Frontal cortex (tissue), 3 donors: ENCODE measurements at regions not wholly inside any gene's neighbourhood (a gene's known extent, or its start where the extent isn't known, plus 50 kb on each side); places are given as distances from the start of the nearest gene placed in this dataset.

Source experiments
- DNase-seq, 2 donors: peaks; one replicate each; pipeline ENCODE4 v3.0.0; 2012; ENCODE audit warnings: low spot score in 2 of 2
- FAIRE-seq: peaks from 2 replicates; lab custom pipeline; 2012; peaks lifted over from hg19 to GRCh38; lab: Jason Lieb, UNC
- donor health status: control.
- donor health status: control.
- donor health status: control.

DNA sequence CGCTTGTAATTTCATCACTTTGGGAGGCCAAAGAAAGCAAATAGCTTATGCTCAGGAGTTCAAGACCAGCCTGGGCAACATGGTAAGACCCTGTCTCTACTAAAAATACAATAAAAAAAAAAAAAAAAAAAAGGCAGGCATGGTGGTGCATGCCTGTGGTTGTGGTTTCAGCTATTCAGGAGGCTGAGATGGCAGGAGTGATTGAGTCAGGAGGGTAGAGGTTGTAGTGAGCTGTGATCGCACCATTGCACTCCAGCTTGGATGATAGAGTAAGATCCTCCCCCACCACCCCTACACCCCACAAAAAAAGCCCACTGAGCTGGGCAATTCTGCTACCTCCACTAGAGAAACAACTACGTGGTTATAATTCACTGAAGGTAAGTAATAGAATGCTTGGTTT lies 118.8 kb upstream of the PCDH18 start:
- no peak for FAIRE-seq

DNA sequence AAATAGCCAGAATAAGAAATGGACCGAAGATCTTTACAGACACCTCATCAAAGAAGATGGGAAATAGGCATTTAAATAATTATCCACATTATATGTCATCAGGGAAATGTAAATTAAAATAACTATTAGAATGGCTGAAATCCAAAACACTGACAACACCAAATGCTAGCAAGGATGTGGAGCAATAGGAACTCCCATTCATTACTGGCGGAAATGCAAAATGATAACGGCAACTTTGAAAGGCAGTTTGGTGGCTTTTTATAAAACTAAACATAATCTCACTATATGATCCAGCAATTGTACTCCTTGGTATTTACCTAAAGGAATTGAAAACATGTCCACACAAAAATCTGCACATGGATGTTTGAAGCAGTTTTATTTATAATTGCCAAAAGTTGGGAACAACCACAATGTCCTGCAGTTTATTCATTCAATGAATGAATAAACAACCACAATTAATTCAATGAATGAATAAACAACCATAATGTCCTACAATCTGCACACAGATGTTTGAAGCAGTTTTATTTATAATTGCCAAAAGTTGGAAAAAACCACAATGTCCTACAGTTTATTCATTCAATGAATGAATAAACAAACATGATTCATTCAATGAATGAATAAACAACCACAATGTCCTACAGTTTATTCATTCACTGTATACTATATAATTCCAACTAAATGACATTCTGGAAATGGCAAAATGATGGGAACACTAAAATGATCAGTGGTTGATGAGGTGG lies 117.6 kb upstream of the PCDH18 start:
- no peak for DNase-seq
- peak; percentile 15 for FAIRE-seq

More for the DNA sequence above, 118.8 kb upstream of the PCDH18 start:
- no peak for DNase-seq

DNA sequence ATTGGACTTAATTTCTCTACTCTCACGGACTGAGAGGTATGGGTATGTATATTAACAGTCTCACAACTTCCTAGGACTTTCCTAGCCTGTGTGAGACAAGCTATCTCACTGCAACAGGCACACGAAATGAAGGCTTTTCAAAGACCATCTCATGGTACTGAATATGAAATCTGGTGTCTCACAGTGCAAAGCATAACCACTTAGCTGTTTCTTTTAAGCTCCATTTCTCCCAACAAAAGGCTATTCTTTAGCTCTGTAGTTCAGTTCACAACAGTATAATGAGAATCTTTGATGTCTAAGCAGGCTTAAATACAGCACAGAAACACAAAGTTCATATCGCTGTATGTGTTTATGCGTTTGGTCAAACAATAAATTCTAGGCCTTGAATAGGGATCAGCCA lies 116.2 kb upstream of the PCDH18 start:
- DNase-seq: no peak

DNA sequence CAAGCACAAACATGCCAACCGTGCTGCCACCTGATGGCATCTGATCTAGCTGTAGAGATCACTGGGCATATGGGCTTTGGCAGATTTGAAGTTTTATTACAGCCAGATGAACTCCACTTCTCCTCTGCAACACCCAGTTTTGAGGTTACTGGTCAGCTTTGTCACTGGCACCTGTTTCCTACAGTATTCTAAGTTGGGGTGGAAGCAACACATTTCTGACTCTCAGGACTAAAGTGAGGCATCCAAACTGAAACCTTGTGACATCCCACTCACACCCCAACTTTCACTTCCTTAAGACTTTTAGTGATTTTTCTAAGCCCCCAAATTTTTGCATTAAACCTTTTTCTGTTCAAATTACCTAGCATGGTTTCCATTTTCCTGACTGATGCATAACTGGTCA lies 115.1 kb upstream of the PCDH18 start:
- FAIRE-seq (no peak), DNase-seq (no peak)

More for the DNA sequence above, 116.2 kb upstream of the PCDH18 start:
- no peak for FAIRE-seq

DNA sequence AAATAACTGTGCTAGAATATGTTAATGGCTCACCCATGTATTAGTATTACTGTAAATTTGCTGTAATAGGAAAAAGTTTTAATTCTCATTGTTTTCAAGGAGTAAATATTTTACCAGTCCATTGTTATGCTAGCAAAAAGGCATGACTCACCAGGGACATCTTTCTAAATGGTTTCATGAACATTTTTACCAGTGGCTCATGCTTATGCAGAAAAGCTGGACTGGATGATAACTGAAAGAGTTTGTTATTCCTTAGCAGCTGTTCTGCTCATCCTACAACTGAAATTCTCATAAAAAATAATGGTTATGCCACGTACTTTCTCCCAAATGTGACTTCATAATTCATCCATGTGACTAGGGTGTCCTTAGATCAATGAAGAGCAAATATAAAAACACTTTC lies 111.9 kb upstream of the PCDH18 start:
- DNase-seq (no peak), FAIRE-seq (no peak)

DNA sequence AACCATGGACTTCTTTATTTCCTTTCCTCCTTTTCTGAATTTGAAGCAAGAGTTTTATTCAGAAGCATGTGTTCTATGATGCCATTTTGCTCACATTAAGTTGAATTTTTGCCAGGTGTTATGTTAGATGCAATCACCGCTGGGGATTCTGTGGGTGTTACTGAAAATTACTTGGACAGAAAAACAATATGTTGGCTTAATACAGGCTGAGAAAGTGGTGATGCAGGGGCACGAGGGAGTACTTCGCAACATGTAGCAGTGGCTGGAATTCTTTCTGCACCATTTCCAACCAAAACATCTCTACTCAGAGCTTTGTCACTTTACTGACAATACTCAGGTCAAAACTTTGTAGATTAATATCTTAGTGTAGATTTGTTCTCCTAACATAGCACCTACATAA lies 109.2 kb upstream of the PCDH18 start:
- no peak for DNase-seq
- FAIRE-seq: no peak

DNA sequence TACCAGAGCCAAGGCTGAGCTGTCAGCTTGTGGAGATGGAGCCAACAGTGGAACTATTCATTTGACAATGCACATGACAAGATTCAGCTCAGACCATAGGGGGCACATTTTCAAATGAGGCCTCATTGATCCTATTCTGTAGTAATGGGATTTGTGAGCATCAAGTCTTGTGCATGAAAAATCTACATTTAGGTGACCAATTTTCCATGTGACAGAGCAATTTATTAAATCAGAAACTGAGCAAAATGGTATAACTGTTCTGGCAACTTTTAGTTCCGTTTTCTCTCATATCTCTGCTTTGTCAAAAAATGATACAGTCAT lies 108.5 kb upstream of the PCDH18 start:
- DNase-seq: no peak
- no peak for FAIRE-seq

DNA sequence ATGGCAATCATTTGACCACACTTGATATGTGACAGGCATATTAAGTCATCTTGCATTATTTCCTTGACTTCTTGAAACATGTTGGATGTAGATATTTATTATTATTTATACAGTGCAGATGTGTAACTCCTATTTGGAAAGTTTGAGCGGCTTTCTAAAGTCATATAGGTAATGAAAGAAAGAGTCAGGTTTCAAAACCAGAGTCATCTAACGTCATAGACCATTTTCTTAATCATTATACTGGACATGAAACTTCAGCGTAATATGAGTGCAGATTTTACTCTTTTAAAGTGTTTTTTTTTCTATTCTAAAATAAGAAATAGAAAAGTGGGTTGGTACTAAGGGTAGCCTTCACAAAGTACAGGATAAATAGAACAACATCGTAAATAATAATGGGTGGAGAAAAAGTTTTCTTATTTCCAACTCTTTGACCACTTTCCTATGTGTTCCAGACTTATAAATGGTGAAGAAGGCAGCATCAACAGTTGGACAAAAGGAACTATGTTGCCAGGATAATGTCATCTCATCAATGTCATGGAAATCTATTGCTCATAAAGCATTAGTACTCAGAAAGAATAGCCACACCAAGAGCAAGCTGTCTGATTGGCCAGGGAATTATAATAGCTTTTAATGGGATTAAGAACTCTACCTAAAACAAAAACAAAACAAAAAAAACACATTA lies 108.0 kb upstream of the PCDH18 start:
- DNase-seq: no peak
- FAIRE-seq: no peak

DNA sequence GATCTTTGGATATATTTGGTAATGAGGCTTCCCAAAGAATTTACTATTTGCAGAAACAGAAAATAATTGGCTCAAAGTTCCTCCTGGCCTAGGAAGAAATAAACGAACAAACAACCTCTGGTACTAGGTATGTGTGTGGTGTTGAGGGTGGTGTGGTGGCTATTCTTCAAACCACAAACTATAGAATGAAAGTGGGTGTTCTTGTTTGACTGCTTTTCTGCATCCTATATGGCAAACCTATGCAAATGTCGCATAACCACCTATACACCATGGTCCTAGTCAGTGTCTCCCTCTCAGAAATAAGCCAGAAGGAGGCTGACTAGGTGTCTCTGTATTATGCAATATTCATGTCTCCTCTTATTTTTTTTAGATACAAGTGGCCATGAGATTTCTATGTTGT lies 106.6 kb upstream of the PCDH18 start:
- FAIRE-seq: no peak
- DNase-seq: no peak

DNA sequence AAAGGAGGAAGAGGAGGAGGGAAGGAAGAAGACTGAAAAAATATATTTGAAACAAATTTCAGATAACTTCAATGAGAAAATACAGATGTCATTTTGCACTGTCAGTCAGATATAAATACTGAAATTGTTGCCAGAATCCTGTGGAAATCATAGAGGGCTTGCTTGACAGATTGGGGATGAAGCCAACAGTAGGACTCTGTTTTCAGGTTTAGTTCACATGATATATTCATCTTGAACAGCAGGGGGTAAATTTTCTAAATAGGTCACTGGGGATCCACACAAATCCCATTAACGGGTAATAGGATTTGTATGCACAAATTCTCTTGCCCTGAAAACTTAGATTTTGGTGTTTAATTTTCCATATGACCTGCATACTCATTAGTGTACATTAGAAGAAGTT lies 103.3 kb upstream of the PCDH18 start:
- no peak for DNase-seq
- no peak for FAIRE-seq

DNA sequence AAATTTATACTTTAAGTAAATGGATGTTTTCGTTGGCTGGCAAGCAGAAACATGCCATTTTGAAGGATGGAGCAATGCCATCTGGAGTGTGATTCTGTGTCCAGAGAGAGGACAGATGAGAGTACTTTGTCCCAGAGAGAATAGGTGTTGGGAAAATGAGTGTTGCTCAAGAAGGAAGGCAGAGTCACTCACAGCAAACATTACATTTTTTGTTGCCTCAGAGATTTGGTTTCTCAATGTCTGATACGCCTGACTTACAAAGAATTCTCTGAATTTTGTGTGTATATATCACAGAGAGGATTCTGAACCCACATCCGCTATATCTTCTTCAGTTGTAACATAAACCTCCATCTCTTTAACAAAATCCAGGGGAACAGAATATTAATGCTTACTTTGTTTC lies 102.8 kb upstream of the PCDH18 start:
- DNase-seq (no peak), FAIRE-seq (no peak)

DNA sequence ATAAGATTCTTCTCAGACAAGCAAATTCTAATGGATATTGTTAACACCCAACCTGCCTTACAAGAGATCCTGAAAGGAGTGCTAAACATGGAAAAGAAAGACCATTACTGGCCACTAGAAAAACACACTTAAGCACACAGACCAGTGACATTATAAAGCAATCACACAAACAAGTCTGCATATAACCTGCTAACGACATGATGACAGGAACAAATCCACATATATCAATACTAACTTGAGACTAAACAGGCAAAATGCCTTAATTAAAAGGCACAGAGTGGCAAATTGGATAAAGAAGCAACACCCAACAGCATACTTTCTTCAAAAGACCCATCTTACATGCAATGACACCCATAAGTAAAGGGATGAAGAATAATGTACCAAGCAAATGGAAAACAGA lies 100.5 kb upstream of the PCDH18 start:
- FAIRE-seq (no peak), DNase-seq (no peak)

DNA sequence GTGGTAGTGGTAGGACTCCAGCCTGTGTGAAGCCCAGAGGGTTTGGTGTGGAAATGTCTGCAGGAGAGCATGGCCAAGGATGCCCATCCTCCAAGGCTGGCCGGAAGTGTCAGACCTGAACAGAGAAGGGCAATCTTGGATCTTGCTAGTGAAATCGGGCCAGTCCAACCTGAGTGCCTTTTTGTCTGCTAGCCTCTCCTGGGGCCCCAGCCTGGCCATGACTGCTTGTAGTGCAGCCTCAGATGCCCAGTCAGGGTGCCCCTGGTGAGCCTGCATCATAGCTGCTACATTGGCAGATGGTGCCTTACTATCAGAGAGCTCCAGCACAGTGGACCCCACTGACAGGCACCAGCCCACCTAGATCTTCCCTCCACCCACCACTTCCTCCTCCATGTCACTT lies 99.3 kb upstream of the PCDH18 start:
- DNase-seq (no peak), FAIRE-seq (no peak)

DNA sequence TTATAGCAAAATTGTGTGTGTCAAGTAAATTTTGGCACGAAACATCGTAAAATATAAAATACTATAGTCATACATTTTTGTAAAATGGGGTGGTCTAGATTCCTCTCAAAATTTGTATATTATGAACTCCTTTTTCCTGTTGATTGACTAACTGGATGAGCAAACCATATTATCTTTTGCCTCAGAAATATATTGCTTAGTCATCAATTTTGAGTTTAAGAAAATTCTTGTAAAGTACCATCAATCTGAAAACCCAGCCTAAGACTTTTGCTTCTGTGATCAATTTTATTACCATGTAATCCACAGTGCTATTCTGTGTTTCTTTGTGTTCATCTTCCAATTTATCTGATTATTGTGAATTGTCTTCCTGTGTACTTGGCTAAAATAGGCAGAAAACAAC lies 98.0 kb upstream of the PCDH18 start:
- FAIRE-seq (no peak), DNase-seq (no peak)

DNA sequence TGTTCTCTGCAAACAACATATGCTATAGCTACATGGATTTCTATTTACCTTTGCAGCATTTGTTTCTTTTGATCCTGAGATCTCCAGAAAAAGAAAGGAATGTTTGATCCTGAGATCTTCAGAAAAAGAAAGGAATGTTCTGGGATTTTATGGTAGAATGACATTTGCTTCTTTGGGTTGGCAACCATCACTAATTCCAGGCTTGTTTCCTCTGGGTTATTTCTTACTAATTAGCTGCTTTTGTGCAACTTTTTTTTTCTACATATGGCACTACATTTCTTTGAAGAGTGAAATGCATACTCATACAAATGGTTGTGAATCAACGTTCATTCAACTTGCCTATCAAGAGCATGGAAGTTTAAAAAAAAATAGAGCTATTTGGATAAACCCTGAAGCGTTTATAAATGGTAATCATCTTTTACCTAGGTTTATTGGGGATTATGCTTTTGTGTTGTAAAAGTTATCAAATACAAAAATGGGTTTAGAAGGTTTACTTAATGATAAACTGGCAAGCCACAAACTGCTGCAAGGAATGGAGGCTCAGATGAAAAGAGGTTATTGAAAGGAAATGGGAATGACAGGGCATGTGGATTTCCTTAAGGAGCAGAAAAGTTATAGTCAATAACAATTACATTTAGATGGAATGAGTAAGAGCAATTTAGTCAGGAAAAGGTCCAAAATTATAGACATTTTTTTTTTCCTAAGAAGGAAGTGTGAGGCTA lies 95.6 kb upstream of the PCDH18 start:
- DNase-seq (no peak), FAIRE-seq (no peak)

DNA sequence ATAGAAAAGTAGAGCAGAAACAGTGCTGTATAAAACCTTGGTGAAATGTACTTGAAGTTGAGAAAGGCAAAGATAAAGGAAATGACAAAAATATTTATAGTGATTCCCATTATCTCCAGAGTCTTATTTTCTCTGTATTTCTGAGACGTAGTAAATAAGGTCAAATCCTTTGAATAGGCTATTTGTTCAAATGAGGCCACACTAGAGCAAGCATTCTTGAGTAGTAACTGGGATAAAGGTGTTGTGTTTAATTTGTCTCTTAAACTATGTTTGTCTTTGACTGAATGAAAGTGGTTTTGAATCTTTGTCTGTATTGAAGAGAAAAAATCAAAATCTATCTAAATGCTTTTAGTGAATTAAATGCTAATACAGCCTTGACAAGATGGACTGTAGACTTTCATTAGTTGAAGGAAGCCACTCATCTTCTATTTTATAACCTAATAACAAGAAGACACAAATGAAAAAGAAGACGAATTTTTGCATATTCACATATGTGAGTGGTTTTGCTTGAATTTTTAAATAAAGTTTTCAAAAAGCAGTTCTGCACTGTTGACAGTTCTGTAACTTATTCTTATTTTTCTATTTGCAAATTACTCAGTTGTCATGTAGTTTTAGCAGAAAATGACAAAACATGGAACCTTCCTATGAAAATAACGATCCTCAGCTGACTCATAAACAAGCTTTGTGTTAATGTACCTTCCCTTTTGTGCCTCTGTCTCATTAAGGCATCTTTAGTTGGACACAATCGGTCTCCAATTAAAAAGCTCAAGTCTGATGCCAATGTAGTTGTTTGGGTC lies 94.8 kb upstream of the PCDH18 start:
- FAIRE-seq (no peak), DNase-seq (no peak)

DNA sequence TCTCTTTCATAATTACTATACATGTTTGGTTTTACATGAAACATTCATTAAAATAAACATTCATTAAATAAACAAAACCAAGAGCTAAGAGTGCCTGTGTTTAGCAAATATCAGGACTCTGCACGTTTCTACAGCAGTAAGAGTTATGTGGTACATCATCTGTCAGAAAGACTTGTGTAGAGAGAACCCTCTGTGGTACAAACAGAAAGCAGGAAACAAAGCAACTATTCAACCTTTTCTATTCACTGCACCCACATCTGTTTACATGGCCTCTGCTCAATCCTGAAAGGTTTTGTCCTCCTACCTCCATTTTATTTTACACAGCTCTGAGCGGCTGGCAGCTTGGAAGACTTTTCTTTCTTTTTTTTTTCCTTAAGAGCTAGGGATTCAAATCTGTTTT lies 90.7 kb upstream of the PCDH18 start:
- DNase-seq: no peak
- FAIRE-seq: no peak

DNA sequence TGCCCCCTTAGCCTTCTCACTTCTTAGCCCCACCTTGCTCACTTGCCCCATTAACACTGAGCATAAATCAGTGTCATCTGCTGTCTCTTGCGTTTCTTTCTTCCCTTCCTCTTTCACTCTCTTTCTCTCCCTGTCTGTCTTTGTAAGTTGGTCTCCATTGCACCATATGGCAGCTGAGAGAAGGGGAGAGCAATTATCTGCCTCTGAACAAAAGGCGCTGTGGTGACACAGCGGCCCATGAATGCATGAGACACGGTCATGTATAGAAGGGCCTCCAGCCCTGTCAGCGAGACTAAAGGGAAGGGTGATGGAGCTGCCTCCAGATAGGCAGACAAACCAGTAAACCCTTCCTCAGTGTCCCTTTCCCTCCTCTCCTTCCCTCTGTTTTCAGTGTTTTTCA lies 88.8 kb upstream of the PCDH18 start:
- no peak for DNase-seq
- FAIRE-seq: no peak

DNA sequence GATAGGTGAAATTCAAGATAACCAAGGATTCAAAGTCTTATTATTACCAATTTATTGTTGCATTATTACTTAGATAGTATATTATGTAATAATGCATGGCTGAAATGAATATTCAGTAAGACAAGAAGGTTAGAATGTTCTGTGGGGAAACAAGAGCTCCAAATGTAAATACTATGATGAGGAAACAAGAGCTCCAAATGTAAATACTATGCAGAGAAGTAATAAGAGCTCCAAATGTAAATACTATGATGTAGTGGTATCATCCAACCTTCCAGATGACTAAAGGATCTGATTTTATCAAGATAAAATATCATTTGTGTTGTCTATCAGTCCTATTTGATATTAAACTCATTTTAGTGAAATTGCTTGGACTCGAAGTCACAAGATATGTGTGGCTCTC lies 82.2 kb upstream of the PCDH18 start:
- no peak for FAIRE-seq
- no peak for DNase-seq

DNA sequence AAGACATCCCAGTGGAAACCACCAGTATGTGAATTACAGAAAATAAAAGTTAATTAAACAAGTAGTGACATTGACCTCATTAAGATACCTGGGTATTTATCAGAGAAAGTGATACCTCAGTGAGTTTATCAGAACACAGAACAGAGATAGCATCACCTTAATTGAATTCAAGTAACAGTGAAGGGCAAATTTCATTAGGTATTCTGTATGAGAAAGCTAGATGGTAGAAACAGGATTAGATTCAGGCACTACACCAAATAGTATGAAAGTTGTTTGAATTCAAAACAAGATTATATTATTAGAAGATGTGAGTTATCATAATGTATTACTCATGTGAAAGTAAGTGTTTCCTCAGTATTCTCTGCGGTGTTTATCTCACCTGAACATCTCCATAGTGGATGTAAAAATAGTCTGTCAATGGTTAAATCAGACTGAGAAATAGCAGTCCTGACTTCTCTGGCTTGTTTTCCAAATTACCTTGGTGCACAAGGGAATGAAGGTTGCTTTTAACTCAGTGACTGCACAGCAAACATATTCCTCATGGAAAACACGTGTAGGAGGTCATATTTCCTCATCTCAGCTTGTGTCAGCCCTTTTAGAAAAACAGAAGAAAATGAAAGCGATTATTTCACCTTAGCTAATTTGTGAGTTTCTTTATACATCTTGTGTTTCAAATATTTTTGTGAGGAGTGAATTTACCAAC lies 79.9 kb upstream of the PCDH18 start:
- FAIRE-seq: no peak
- no peak for DNase-seq
